ENCODE measurements at regions not wholly inside any gene's neighbourhood (a gene's known extent, or its start where the extent isn't known, plus 50 kb on each side); places are given as distances from the start of the nearest gene placed in this dataset.

DNA sequence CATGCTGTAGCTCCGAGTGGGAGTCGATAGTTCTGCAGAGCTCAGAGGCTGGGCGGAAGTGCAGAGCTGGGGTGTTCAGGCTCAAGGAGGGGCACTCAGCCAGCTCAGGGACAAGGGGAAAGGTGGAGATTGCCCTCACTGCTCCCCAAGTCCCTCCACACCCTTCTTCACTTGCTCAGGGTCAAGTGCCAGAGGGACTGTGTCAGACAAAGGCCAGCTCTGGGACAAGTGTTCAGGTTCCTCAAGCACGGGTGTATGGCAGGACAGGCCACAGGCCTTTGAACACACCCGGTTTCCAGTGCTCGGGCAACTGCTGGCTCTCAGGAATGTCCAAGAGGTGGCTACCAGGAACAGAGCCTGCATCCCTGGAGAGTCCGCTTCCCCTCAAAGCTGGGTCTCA lies 293.0 kb upstream of the PODXL start:
- no peak for ATAC-seq
- BruUV-seq (replicated peaks): no TSS peak
- H3K9me3 ChIP-seq (ENCODE audit: low read length): no peaks in the 10 kb centered on the region
- H3F3A ChIP-seq (ENCODE audit: low read length, unreplicated experiment): no peaks in the 10 kb centered on the region
- H3K27ac ChIP-seq (ENCODE audit: low read length): no peak overlapping the region
- no peaks in the 10 kb centered on the region for H3K4me1 ChIP-seq (ENCODE audit: insufficient read depth, low read length)
- peaks cover 33% of the 10 kb centered on the region for H3K27me3 ChIP-seq (ENCODE audit: low read length)
- no peaks in the 10 kb centered on the region for H3K9me2 ChIP-seq (replicated peaks; ENCODE audit: low read length)
- DNase-seq: no peak
- H3K79me2 ChIP-seq (ENCODE audit: low read length): no peaks in the 10 kb centered on the region
- H2AFZ ChIP-seq (ENCODE audit: low read length): no peak overlapping the region
- no peaks in the 10 kb centered on the region for H4K20me1 ChIP-seq (ENCODE audit: low read length)
- H3K9ac ChIP-seq (ENCODE audit: low read length): no peak overlapping the region
- intact Hi-C loops (cut with micrococcal nuclease): no loop called here
- TF ChIP-seq, protein P1, sequence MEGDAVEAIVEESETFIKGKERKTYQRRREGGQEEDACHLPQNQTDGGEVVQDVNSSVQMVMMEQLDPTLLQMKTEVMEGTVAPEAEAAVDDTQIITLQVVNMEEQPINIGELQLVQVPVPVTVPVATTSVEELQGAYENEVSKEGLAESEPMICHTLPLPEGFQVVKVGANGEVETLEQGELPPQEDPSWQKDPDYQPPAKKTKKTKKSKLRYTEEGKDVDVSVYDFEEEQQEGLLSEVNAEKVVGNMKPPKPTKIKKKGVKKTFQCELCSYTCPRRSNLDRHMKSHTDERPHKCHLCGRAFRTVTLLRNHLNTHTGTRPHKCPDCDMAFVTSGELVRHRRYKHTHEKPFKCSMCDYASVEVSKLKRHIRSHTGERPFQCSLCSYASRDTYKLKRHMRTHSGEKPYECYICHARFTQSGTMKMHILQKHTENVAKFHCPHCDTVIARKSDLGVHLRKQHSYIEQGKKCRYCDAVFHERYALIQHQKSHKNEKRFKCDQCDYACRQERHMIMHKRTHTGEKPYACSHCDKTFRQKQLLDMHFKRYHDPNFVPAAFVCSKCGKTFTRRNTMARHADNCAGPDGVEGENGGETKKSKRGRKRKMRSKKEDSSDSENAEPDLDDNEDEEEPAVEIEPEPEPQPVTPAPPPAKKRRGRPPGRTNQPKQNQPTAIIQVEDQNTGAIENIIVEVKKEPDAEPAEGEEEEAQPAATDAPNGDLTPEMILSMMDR (conservative IDR thresholded peaks at IDR 0.05; ENCODE audit: low read depth, low read length): no peak
- TF ChIP-seq EZH2 (IDR thresholded peaks at IDR 0.05; ENCODE audit: low read length, unreplicated experiment) (no peak), EZH2phosphoT487 (IDR thresholded peaks at IDR 0.05; ENCODE audit: borderline replicate concordance, low read length) (no peak)
- POLR2A ChIA-PET (ENCODE audit: unreplicated experiment): no interaction called here
- H3K36me3 ChIP-seq (ENCODE audit: low read depth, low read length): no peaks in the 10 kb centered on the region
- no peak overlapping the region for H3K4me3 ChIP-seq (ENCODE audit: low read length)
- H3K4me2 ChIP-seq (ENCODE audit: low read length): no peak overlapping the region
- CTCF ChIA-PET: no interaction called here

DNA sequence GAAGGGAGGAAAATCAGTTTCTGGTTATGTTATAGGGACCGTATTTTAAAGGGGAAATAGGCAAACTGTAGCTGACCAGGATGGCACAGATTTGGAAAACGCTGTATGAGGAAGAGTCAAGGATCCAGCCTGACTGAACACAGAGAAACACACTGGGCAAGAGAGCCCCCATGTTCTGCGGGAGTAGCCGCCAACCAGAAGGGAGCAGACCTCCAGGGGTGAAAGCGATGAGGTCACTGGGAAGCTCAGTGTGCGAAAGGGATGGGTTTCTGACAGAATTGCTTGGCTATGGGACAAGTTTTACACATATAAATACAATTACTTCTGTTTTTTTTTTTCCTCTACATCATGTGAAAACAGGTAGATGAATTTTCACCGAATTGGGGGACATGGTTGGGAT lies 291.6 kb upstream of the PODXL start:
- no peak for DNase-seq
- ChIA-PET POLR2A (ENCODE audit: unreplicated experiment) (no interaction called here), CTCF (no interaction called here)

DNA sequence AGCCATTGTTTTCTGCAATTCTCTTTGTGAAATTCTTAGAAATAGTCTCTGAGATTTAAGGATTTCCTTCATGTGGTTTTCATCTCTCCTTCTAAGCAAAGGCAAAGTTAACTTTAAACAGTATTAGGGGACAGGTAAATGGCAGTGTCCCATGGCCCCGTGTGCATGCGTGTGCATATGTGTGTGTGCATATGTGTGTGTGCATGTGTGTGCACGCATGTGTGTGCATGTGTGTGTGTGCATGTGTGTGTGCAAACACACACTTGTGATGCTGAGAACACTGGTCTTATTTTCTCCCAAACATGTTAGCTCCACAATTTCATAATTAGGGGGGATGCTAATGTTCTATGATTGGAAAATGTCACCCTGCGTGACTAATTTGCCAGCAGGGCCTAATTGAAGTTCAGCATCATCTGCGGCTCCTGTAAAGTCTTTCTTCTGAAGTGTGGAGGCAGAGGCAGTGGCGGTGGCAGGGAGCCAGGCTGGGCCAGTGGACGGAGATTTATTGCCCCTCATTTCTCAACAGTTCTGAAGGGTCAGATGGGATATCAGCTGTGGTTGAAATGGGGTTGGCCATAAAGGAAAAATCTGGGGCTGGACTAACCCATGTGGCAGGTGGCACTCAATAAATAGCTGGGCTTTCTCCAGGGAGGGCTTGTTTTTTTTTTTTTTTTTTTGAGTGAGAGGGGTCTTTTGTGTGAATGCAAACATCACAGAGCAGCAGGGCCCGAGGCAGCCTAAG lies 289.3 kb upstream of the PODXL start:
- TF ChIP-seq EZH2phosphoT487 (IDR thresholded peaks at IDR 0.05; ENCODE audit: borderline replicate concordance, low read length) (no peak), EZH2 (IDR thresholded peaks at IDR 0.05; ENCODE audit: low read length, unreplicated experiment) (no peak)
- TF ChIP-seq, protein P1 (conservative IDR thresholded peaks at IDR 0.05; ENCODE audit: low read depth, low read length): no peak
- POLR2A ChIA-PET (ENCODE audit: unreplicated experiment): no interaction called here
- Histone ChIP-seq H4K20me1 (ENCODE audit: low read length) (no peaks in the 10 kb centered on the region), H3K4me1 (ENCODE audit: insufficient read depth, low read length) (no peaks in the 10 kb centered on the region), H3K9me3 (ENCODE audit: low read length) (no peaks in the 10 kb centered on the region), H3K27me3 (ENCODE audit: low read length) (peaks cover 61% of the 10 kb centered on the region), H3K79me2 (ENCODE audit: low read length) (no peaks in the 10 kb centered on the region), H3K4me3 (ENCODE audit: low read length) (no peak overlapping the region), H3F3A (ENCODE audit: low read length, unreplicated experiment) (no peaks in the 10 kb centered on the region), H3K9me2 (replicated peaks; ENCODE audit: low read length) (no peaks in the 10 kb centered on the region), H3K4me2 (ENCODE audit: low read length) (no peak overlapping the region), H3K36me3 (ENCODE audit: low read depth, low read length) (no peaks in the 10 kb centered on the region), H3K27ac (ENCODE audit: low read length) (no peak overlapping the region), H2AFZ (ENCODE audit: low read length) (no peak overlapping the region), H3K9ac (ENCODE audit: low read length) (no peak overlapping the region)
- no peak for ATAC-seq
- CTCF ChIA-PET: no interaction called here
- no TSS peak for BruUV-seq (replicated peaks)
- intact Hi-C loops (cut with micrococcal nuclease): no loop called here
- no peak for DNase-seq

More for the DNA sequence above, 291.6 kb upstream of the PODXL start:
- H3K9me2 ChIP-seq (replicated peaks; ENCODE audit: low read length): no peaks in the 10 kb centered on the region
- H3K4me3 ChIP-seq (ENCODE audit: low read length): no peak overlapping the region
- no peak for ATAC-seq
- no peak overlapping the region for H2AFZ ChIP-seq (ENCODE audit: low read length)
- peaks cover 47% of the 10 kb centered on the region for H3K27me3 ChIP-seq (ENCODE audit: low read length)
- no peaks in the 10 kb centered on the region for H3K9me3 ChIP-seq (ENCODE audit: low read length)
- H3K79me2 ChIP-seq (ENCODE audit: low read length): no peaks in the 10 kb centered on the region
- TF ChIP-seq EZH2 (IDR thresholded peaks at IDR 0.05; ENCODE audit: low read length, unreplicated experiment): no peak
- TF ChIP-seq EZH2phosphoT487 (IDR thresholded peaks at IDR 0.05; ENCODE audit: borderline replicate concordance, low read length): no peak
- TF ChIP-seq, protein P1 (conservative IDR thresholded peaks at IDR 0.05; ENCODE audit: low read depth, low read length): no peak
- H3K4me1 ChIP-seq (ENCODE audit: insufficient read depth, low read length): no peaks in the 10 kb centered on the region
- intact Hi-C loops (cut with micrococcal nuclease): no loop called here
- no peaks in the 10 kb centered on the region for H3K36me3 ChIP-seq (ENCODE audit: low read depth, low read length)
- H3K9ac ChIP-seq (ENCODE audit: low read length): no peak overlapping the region
- H3F3A ChIP-seq (ENCODE audit: low read length, unreplicated experiment): no peaks in the 10 kb centered on the region
- BruUV-seq (replicated peaks): no TSS peak
- H3K27ac ChIP-seq (ENCODE audit: low read length): no peak overlapping the region
- no peaks in the 10 kb centered on the region for H4K20me1 ChIP-seq (ENCODE audit: low read length)
- no peak overlapping the region for H3K4me2 ChIP-seq (ENCODE audit: low read length)
